Hepatocyte (in vitro differentiated cells): ENCODE measurements at regions not wholly inside any gene's neighbourhood (a gene's known extent, or its start where the extent isn't known, plus 50 kb on each side); places are given as distances from the start of the nearest gene placed in this dataset.

Experiments
- EZH2 ChIP-seq: fragments of 200-600 bp; sonication (generic); IDR thresholded peaks from 2 replicates; pipeline ENCODE4 v1.6.1; 2016; ENCODE audit warnings: antibody characterized with exemption, mild to moderate bottlenecking, borderline replicate concordance
- TF ChIP-seq, protein P1 (sequence below): fragments of 200-600 bp; sonication (generic); IDR thresholded peaks from 2 replicates; pipeline ENCODE4 v1.5.1; 2016; ENCODE audit warnings: antibody characterized with exemption, mild to moderate bottlenecking; ENCODE audit not compliant: poor library complexity

DNA sequence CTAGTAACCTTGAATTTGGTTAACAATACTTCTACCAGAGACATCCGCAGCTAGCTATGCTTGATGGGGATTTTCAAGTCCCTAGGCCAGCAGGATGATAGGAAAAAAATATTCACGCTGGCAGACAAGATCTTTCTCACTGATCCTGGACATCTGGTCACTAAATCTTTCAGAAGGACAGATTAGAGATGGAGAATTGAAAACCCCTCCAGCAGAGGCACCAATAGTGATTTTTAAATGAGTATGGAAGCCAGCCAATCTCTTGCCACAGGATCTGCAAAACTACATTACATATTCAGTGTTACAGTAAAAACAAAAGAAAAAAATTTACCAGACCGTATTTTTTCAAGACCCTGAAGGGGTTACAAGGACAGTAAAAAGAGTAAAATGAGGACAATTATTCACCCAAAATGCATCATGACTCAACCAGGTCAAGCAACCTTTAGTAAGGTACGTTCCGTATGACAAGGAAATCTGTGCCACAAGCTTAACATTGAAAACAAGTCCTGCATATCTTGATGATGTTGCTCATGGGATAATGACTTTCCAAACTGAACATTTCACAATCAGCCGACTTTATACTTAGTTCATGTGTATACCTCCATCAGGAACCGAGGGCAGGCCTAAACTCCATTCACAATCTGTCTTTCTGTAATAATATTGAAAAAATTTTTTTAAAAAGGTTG, 239.5 kb downstream of the GXYLT1 start:
- TF ChIP-seq EZH2 = no peak
- TF ChIP-seq, protein P1, sequence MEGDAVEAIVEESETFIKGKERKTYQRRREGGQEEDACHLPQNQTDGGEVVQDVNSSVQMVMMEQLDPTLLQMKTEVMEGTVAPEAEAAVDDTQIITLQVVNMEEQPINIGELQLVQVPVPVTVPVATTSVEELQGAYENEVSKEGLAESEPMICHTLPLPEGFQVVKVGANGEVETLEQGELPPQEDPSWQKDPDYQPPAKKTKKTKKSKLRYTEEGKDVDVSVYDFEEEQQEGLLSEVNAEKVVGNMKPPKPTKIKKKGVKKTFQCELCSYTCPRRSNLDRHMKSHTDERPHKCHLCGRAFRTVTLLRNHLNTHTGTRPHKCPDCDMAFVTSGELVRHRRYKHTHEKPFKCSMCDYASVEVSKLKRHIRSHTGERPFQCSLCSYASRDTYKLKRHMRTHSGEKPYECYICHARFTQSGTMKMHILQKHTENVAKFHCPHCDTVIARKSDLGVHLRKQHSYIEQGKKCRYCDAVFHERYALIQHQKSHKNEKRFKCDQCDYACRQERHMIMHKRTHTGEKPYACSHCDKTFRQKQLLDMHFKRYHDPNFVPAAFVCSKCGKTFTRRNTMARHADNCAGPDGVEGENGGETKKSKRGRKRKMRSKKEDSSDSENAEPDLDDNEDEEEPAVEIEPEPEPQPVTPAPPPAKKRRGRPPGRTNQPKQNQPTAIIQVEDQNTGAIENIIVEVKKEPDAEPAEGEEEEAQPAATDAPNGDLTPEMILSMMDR = no peak
